ENCODE measurements at regions not wholly inside any gene's neighbourhood (a gene's known extent, or its start where the extent isn't known, plus 50 kb on each side); places are given as distances from the start of the nearest gene placed in this dataset.

DNA sequence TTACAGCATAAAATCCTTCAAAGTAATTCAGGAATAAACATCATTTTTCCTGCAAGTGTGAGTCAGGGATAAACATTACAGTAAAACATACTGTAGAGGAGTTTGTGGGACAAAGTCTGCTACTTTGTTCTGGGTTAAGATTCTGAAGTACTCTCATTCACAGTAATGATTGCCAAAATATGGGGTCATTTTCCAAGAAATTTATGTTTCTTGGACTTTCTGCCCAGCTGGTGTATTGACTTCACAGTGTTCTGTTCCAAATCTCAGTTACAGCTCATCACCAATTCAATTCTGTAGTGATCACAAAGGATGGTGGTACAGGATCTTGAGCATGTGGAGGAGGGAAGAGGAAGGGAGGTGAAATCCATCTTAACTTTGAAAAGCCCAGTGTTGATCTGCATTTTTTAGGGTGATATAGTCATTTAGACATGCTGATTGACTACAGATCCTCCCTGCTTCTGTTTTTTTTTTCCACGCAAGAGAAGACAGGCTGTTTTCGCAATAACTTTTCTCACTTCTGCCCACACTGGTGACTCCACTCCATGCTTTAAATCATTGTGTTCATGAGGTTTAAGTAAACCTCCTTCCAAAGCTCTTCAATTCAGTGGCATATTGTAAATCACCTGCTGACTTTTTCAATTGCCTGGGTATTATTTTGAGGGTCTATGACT, 60.4 kb upstream of the C1orf53 start:
- TF ChIP-seq, protein P1, sequence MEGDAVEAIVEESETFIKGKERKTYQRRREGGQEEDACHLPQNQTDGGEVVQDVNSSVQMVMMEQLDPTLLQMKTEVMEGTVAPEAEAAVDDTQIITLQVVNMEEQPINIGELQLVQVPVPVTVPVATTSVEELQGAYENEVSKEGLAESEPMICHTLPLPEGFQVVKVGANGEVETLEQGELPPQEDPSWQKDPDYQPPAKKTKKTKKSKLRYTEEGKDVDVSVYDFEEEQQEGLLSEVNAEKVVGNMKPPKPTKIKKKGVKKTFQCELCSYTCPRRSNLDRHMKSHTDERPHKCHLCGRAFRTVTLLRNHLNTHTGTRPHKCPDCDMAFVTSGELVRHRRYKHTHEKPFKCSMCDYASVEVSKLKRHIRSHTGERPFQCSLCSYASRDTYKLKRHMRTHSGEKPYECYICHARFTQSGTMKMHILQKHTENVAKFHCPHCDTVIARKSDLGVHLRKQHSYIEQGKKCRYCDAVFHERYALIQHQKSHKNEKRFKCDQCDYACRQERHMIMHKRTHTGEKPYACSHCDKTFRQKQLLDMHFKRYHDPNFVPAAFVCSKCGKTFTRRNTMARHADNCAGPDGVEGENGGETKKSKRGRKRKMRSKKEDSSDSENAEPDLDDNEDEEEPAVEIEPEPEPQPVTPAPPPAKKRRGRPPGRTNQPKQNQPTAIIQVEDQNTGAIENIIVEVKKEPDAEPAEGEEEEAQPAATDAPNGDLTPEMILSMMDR (IDR thresholded peaks at IDR 0.05; ENCODE audit: insufficient read depth, low read depth, low read length), result no peak
- TF ChIP-seq EZH2 (IDR thresholded peaks at IDR 0.05; ENCODE audit: insufficient read depth, low read length), result no peak
